ENCODE measurements at regions not wholly inside any gene's neighbourhood (a gene's known extent, or its start where the extent isn't known, plus 50 kb on each side); places are given as distances from the start of the nearest gene placed in this dataset.

DNA sequence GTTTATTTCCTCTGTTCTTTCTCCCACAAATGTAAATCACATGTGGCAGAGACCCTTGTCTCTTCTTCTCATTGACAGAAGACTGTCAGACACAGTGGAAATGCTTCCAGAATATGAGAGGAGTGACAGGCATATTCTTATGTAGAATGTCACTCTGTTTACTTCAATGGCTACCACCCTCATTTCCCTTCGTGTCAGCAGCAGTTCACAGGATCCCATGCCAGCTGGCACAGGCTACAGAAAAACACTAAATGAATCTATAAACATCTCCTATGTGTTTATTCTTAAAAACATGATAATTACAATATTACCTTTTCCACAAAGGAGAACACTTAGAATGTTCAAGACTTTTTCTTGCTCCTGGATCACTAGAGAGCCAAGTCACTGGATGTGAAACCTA, 183.8 kb upstream of the CNTN1 start:
- Histone ChIP-seq H3K36me3 (ENCODE audit: control insufficient read depth in 4 of 4, insufficient read depth in 3 of 4, low read depth in 1 of 4, low read length in 3 of 4) (no peaks in the 10 kb centered on the region), H3K27me3 (ENCODE audit: control insufficient read depth in 4 of 4, insufficient read depth in 4 of 4, low read length in 3 of 4) (no peaks in the 10 kb centered on the region), H3K9ac (ENCODE audit: low read depth in 1 of 2, low read length in 2 of 2) (no peak overlapping the region), H3K4me3 (ENCODE audit: low read depth in 1 of 3, low read length in 3 of 3) (no peak overlapping the region), H3K9me3 (ENCODE audit: control insufficient read depth in 4 of 4, low read length in 3 of 4) (no peaks in the 10 kb centered on the region), H3K4me1 (ENCODE audit: control insufficient read depth in 4 of 4, insufficient read depth in 4 of 4, low read length in 3 of 4) (no peaks in the 10 kb centered on the region), H3K27ac (ENCODE audit: low read depth in 1 of 2, low read length in 2 of 2) (no peak overlapping the region)
- TF ChIP-seq, protein P1, sequence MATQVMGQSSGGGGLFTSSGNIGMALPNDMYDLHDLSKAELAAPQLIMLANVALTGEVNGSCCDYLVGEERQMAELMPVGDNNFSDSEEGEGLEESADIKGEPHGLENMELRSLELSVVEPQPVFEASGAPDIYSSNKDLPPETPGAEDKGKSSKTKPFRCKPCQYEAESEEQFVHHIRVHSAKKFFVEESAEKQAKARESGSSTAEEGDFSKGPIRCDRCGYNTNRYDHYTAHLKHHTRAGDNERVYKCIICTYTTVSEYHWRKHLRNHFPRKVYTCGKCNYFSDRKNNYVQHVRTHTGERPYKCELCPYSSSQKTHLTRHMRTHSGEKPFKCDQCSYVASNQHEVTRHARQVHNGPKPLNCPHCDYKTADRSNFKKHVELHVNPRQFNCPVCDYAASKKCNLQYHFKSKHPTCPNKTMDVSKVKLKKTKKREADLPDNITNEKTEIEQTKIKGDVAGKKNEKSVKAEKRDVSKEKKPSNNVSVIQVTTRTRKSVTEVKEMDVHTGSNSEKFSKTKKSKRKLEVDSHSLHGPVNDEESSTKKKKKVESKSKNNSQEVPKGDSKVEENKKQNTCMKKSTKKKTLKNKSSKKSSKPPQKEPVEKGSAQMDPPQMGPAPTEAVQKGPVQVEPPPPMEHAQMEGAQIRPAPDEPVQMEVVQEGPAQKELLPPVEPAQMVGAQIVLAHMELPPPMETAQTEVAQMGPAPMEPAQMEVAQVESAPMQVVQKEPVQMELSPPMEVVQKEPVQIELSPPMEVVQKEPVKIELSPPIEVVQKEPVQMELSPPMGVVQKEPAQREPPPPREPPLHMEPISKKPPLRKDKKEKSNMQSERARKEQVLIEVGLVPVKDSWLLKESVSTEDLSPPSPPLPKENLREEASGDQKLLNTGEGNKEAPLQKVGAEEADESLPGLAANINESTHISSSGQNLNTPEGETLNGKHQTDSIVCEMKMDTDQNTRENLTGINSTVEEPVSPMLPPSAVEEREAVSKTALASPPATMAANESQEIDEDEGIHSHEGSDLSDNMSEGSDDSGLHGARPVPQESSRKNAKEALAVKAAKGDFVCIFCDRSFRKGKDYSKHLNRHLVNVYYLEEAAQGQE (IDR thresholded peaks at IDR 0.05) = no peak
- TF ChIP-seq HNF4G (IDR thresholded peaks at IDR 0.05) (no peak), GABPA (IDR thresholded peaks at IDR 0.05 in 1 of 2, conservative IDR thresholded peaks at IDR 0.05 in 1 of 2) (no peak), EGR1 (IDR thresholded peaks at IDR 0.05; ENCODE audit: low read depth in 2 of 2) (no peak), JUND (IDR thresholded peaks at IDR 0.05) (no peak), RXRA (IDR thresholded peaks at IDR 0.05) (no peak)
- 32% methylated on average over 1 of the region's 1 CpG for WGBS
- DNase-seq (ENCODE audit: low spot score) = no peak

DNA sequence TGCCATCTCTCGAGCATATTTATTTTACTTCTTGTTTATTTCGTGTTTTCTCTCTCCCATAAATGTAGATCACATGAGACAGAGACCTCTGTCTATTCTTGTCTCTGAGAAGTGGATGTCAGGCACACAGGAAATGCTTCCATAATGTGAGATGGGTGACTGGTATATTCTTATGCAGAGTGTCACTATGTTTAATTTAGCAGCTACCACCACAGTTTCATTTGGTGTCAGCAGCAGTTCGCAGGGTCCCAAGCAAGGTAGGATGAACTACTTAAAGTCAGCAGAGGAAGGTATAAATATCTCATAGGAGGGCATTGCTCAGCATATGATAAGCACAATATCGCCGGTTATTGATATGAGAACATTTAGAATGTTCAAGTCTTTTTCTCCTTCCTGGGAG, 180.9 kb upstream of the CNTN1 start:
- no peak for TF ChIP-seq NR2F2 (IDR thresholded peaks at IDR 0.05)
- no peak for TF ChIP-seq SP1 (IDR thresholded peaks at IDR 0.05)
- TF ChIP-seq, protein P2, sequence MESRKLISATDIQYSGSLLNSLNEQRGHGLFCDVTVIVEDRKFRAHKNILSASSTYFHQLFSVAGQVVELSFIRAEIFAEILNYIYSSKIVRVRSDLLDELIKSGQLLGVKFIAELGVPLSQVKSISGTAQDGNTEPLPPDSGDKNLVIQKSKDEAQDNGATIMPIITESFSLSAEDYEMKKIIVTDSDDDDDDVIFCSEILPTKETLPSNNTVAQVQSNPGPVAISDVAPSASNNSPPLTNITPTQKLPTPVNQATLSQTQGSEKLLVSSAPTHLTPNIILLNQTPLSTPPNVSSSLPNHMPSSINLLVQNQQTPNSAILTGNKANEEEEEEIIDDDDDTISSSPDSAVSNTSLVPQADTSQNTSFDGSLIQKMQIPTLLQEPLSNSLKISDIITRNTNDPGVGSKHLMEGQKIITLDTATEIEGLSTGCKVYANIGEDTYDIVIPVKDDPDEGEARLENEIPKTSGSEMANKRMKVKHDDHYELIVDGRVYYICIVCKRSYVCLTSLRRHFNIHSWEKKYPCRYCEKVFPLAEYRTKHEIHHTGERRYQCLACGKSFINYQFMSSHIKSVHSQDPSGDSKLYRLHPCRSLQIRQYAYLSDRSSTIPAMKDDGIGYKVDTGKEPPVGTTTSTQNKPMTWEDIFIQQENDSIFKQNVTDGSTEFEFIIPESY (IDR thresholded peaks at IDR 0.05) = no peak
- TF ChIP-seq RAD21 (IDR thresholded peaks at IDR 0.05) = no peak
- no peak for TF ChIP-seq HNF4G (IDR thresholded peaks at IDR 0.05)
- TF ChIP-seq, protein P3, sequence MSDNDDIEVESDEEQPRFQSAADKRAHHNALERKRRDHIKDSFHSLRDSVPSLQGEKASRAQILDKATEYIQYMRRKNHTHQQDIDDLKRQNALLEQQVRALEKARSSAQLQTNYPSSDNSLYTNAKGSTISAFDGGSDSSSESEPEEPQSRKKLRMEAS (IDR thresholded peaks at IDR 0.05) = no peak
- TF ChIP-seq, protein P1 (IDR thresholded peaks at IDR 0.05) = no peak
- no peak for TF ChIP-seq GABPA (IDR thresholded peaks at IDR 0.05 in 1 of 2, conservative IDR thresholded peaks at IDR 0.05 in 1 of 2)
- no peak for TF ChIP-seq EGR1 (IDR thresholded peaks at IDR 0.05; ENCODE audit: low read depth in 2 of 2)
- no peak for TF ChIP-seq HNF4A (conservative IDR thresholded peaks at IDR 0.05)
- TF ChIP-seq, protein P4, sequence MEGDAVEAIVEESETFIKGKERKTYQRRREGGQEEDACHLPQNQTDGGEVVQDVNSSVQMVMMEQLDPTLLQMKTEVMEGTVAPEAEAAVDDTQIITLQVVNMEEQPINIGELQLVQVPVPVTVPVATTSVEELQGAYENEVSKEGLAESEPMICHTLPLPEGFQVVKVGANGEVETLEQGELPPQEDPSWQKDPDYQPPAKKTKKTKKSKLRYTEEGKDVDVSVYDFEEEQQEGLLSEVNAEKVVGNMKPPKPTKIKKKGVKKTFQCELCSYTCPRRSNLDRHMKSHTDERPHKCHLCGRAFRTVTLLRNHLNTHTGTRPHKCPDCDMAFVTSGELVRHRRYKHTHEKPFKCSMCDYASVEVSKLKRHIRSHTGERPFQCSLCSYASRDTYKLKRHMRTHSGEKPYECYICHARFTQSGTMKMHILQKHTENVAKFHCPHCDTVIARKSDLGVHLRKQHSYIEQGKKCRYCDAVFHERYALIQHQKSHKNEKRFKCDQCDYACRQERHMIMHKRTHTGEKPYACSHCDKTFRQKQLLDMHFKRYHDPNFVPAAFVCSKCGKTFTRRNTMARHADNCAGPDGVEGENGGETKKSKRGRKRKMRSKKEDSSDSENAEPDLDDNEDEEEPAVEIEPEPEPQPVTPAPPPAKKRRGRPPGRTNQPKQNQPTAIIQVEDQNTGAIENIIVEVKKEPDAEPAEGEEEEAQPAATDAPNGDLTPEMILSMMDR (IDR thresholded peaks at IDR 0.05; ENCODE audit: low read depth, low read length, missing input control) = no peak
- TF ChIP-seq YY1 (IDR thresholded peaks at IDR 0.05) = no peak
- no peak for TF ChIP-seq TAF1 (conservative IDR thresholded peaks at IDR 0.05)
- TF ChIP-seq FOXA1 (IDR thresholded peaks at IDR 0.05) = no peak
- no peak for TF ChIP-seq JUND (IDR thresholded peaks at IDR 0.05)
- Histone ChIP-seq H3K27me3 (ENCODE audit: control insufficient read depth in 4 of 4, insufficient read depth in 4 of 4, low read length in 3 of 4) (no peaks in the 10 kb centered on the region), H3K9me3 (ENCODE audit: control insufficient read depth in 4 of 4, low read length in 3 of 4) (no peaks in the 10 kb centered on the region), H3K27ac (ENCODE audit: low read depth in 1 of 2, low read length in 2 of 2) (no peak overlapping the region), H3K4me1 (ENCODE audit: control insufficient read depth in 4 of 4, insufficient read depth in 4 of 4, low read length in 3 of 4) (no peaks in the 10 kb centered on the region), H3K36me3 (ENCODE audit: control insufficient read depth in 4 of 4, insufficient read depth in 3 of 4, low read depth in 1 of 4, low read length in 3 of 4) (no peaks in the 10 kb centered on the region), H3K4me3 (ENCODE audit: low read depth in 1 of 3, low read length in 3 of 3) (no peak overlapping the region), H3K9ac (ENCODE audit: low read depth in 1 of 2, low read length in 2 of 2) (no peak overlapping the region)
- 55% methylated on average over 5 of the region's 5 CpGs for WGBS
- DNase-seq (ENCODE audit: low spot score) = no peak

Data from liver (tissue), 8 donors.